ENCODE measurements at regions not wholly inside any gene's neighbourhood (a gene's known extent, or its start where the extent isn't known, plus 50 kb on each side); places are given as distances from the start of the nearest gene placed in this dataset.

DNA sequence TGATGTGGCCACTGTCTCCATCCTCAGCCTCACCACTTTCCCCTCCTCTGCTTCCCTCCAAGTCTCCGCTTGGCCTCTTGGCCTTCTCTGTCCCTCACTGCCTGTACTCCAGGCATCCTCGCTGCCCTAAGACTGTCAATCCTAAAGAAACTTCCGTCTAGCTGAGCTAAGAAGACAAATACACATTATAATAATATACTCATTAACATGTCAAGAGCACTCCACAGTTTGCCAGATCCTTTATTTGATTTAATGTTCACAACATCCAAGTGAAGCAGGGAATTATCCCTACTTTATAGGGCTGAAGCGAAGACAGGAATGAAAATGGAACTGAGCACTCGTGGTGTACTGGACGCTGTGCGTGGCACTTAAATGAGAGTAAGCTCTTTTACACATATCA lies 72.4 kb upstream of the SLC22A23 start:
- TF ChIP-seq CTCF (IDR thresholded peaks at IDR 0.05) (no peak), POLR2A (IDR thresholded peaks at IDR 0.05; ENCODE audit: low read depth) (no peak)

All from esophagus muscularis mucosa (tissue), 3 donors.